Psoas muscle (tissue), 7 donors: ENCODE measurements at regions not wholly inside any gene's neighbourhood (a gene's known extent, or its start where the extent isn't known, plus 50 kb on each side); places are given as distances from the start of the nearest gene placed in this dataset.

Experiments used
- ATAC-seq, 4 donors: fragments of 200-7000 bp; cut with Tn5 transposase; one replicate each; pipeline ENCODE4 v1.9.1; 2020; ENCODE audit warnings: moderate library complexity in 3 of 4, mild to moderate bottlenecking in 2 of 4
- DNase-seq, 2 donors: peaks; one replicate each; pipeline ENCODE4 v3.0.0-alpha.2; 2020
- H3K27ac ChIP-seq: fragments of 200-600 bp; one replicate; pipeline ENCODE4 v1.8.0; 2022
- H3K27me3 ChIP-seq, 3 donors: fragments of 200-600 bp in 1 of 3; one replicate each; pipeline versions ENCODE4 v1.6.1 to v1.8.0; 2013 to 2022; ENCODE audit warnings: low read length in 2 of 3, mild to moderate bottlenecking in 2 of 3, moderate library complexity in 1 of 3; ENCODE audit not compliant: insufficient read depth in 3 of 3
- H3K36me3 ChIP-seq, 2 donors: fragments of 200-600 bp in 1 of 2; one replicate each; pipeline versions ENCODE4 v1.6.1 to v1.8.0; 2013 to 2022; ENCODE audit warnings: low read depth in 1 of 2, mild to moderate bottlenecking in 1 of 2, moderate library complexity in 1 of 2; ENCODE audit not compliant: insufficient read depth in 1 of 2
- H3K4me1 ChIP-seq: fragments of 200-600 bp; one replicate; pipeline ENCODE4 v1.8.0; 2022
- H3K4me3 ChIP-seq: fragments of 200-600 bp; one replicate; pipeline ENCODE4 v1.8.0; 2022; ENCODE audit warnings: mild to moderate bottlenecking
- H3K9me3 ChIP-seq: fragments of 200-600 bp; one replicate; pipeline ENCODE4 v1.8.0; 2022
- CTCF ChIP-seq: fragments of 200-600 bp; IDR thresholded peaks from one replicate; pipeline ENCODE4 v1.8.0; 2022; ENCODE audit warnings: antibody characterized with exemption
- WGBS, 3 donors: extraction: QIAGEN DNeasy Blood & Tissue Kit; methylation state at CpG; one replicate each; pipeline versions ENCODE4 v1.1.6 to v1.1.7; 2013; 5-methylcytosine and 5-hydroxymethylcytosine counted together
- intact Hi-C, 2 donors: fragments of 100-400 bp; cut with DNase I; formaldehyde crosslinking; loops; one replicate each; pipeline versions ENCODE4 v1.11.0 to v1.14.2; 2022
- donor health status: healthy with polysubstance abuse.
- donor health status: DM: no; HTN: no; CAD: no; lungs with moderate emphysema.
- donor health status: Bipolar disorder and iron deficiency.
- donor health status: healthy.
- donor health status: DM: yes; HTN: yes; CAD: no.
- donor health status: DM: no; HTN: no; CAD: no.
- donor health status: DM: yes; HTN: yes; CAD: no.

GRCh38 chr5:152584103-152584502, 179.0 kb upstream of the NMUR2 start:
- ATAC-seq (no peak), DNase-seq (no peak)
- H3K9me3 ChIP-seq, result no peaks in the 10 kb centered on the region
- no peak for TF ChIP-seq CTCF
- H3K4me3 ChIP-seq, result no peak overlapping the region
- no peaks in the 10 kb centered on the region for H3K4me1 ChIP-seq
- no peaks in the 10 kb centered on the region for H3K27me3 ChIP-seq
- intact Hi-C loops, result no loop called here
- H3K36me3 ChIP-seq, result no peaks in the 10 kb centered on the region
- no peak overlapping the region for H3K27ac ChIP-seq
- 76 to 81% (median 79%) methylated on average over 3 of the region's 3 CpGs for WGBS, 3 donors

GRCh38 chr5:152592416-152592815, 187.3 kb upstream of the NMUR2 start:
- no peak for ATAC-seq
- no peak for DNase-seq
- H3K36me3 ChIP-seq, result no peaks in the 10 kb centered on the region
- H3K9me3 ChIP-seq, result no peaks in the 10 kb centered on the region
- H3K27me3 ChIP-seq, result no peaks in the 10 kb centered on the region
- no peak for TF ChIP-seq CTCF
- H3K4me3 ChIP-seq, result no peak overlapping the region
- H3K4me1 ChIP-seq, result no peaks in the 10 kb centered on the region
- no peak overlapping the region for H3K27ac ChIP-seq
- intact Hi-C loops, result no loop called here
- WGBS, 3 donors, result 62 to 70% (median 66%) methylated on average over 2 of the region's 2 CpGs

GRCh38 chr5:152593388-152593787, 188.3 kb upstream of the NMUR2 start:
- no peaks in the 10 kb centered on the region for H3K27me3 ChIP-seq
- ATAC-seq, result no peak
- intact Hi-C loops, result no loop called here
- 85 to 93% (median 88%) methylated on average over 1 of the region's 1 CpG for WGBS, 3 donors
- DNase-seq, result no peak
- no peak overlapping the region for H3K27ac ChIP-seq
- H3K4me1 ChIP-seq, result no peaks in the 10 kb centered on the region
- H3K36me3 ChIP-seq, result no peaks in the 10 kb centered on the region
- no peak for TF ChIP-seq CTCF
- no peaks in the 10 kb centered on the region for H3K9me3 ChIP-seq
- no peak overlapping the region for H3K4me3 ChIP-seq

- H3K27ac ChIP-seq, result no peak overlapping the region
- no peaks in the 10 kb centered on the region for H3K9me3 ChIP-seq
- H3K4me1 ChIP-seq, result no peaks in the 10 kb centered on the region
- intact Hi-C loops, result no loop called here
- H3K27me3 ChIP-seq, result no peaks in the 10 kb centered on the region
- WGBS, 3 donors, result 66 to 79% (median 67%) methylated on average over 1 of the region's 1 CpG
- DNase-seq (no peak), ATAC-seq (no peak)
- TF ChIP-seq CTCF, result no peak
- H3K4me3 ChIP-seq, result no peak overlapping the region
- no peaks in the 10 kb centered on the region for H3K36me3 ChIP-seq
These were observed 190.3 kb upstream of the NMUR2 start for GRCh38 chr5:152595405-152595804.

GRCh38 chr5:152599096-152599495, 194.0 kb upstream of the NMUR2 start:
- Histone ChIP-seq H3K4me3 (no peak overlapping the region), H3K27me3 (no peaks in the 10 kb centered on the region), H3K4me1 (no peaks in the 10 kb centered on the region), H3K27ac (no peak overlapping the region), H3K36me3 (no peaks in the 10 kb centered on the region), H3K9me3 (no peaks in the 10 kb centered on the region)
- no peak for ATAC-seq
- TF ChIP-seq CTCF, result no peak
- 34 to 76% (median 69%) methylated on average over 1 of the region's 1 CpG for WGBS, 3 donors
- no peak for DNase-seq
- intact Hi-C loops, result no loop called here
